Keratinocyte (primary cell): ENCODE measurements at regions not wholly inside any gene's neighbourhood (a gene's known extent, or its start where the extent isn't known, plus 50 kb on each side); places are given as distances from the start of the nearest gene placed in this dataset.
"Not testable (repeated sequence)": the region's sequence is repeated elsewhere in the genome, so short reads cannot be mapped to it uniquely, and the experiment has no call there.

Source experiments
- DNase-seq: peaks from one replicate; pipeline ENCODE4 v3.0.0-alpha.2; 2011; ENCODE audit warnings: low read depth, missing footprints, low spot score
- FAIRE-seq: peaks from 2 replicates; lab custom pipeline; 2011; peaks lifted over from hg19 to GRCh38; lab: Jason Lieb, UNC
- H2AFZ ChIP-seq: 2 replicates; pipeline ENCODE4 v1.6.0; 2012; ENCODE audit warnings: low read length, control low read depth, inconsistent platforms; ENCODE audit not compliant: control insufficient read depth
- H3K27ac ChIP-seq: 2 replicates; pipeline ENCODE4 v1.5.1; 2011; ENCODE audit warnings: low read length; ENCODE audit not compliant: control insufficient read depth, insufficient read depth
- H3K27me3 ChIP-seq: 3 replicates; pipeline ENCODE4 v1.6.0; 2011; ENCODE audit warnings: low read length; ENCODE audit not compliant: control insufficient read depth, insufficient read depth; ENCODE audit errors: extremely low read depth
- H3K36me3 ChIP-seq, 2 experiments: 2 replicates in 1 of 2; 3 replicates in 1 of 2; pipeline ENCODE4 v1.5.1; 2011; ENCODE audit warnings: low read length in 2 of 2, mild to moderate bottlenecking in 1 of 2; ENCODE audit not compliant: control insufficient read depth in 2 of 2, insufficient read depth in 2 of 2; ENCODE audit errors: extremely low read depth in 1 of 2
- H3K4me1 ChIP-seq: 3 replicates; pipeline ENCODE4 v1.5.1; 2011; ENCODE audit warnings: low read length; ENCODE audit not compliant: control insufficient read depth, insufficient read depth; ENCODE audit errors: extremely low read depth
- H3K4me2 ChIP-seq: 3 replicates; pipeline ENCODE4 v1.6.0; 2011; ENCODE audit warnings: low read depth, low read length; ENCODE audit not compliant: control insufficient read depth, insufficient read depth; ENCODE audit errors: extremely low read depth
- H3K4me3 ChIP-seq, 3 experiments: fragments of 200-600 bp in 1 of 3; sonication (generic) in 1 of 3; 2 replicates in 2 of 3; 3 replicates in 1 of 3; pipeline ENCODE4 v1.5.1; 2011 to 2016; ENCODE audit warnings: low read length in 3 of 3, mild to moderate bottlenecking in 3 of 3, control low read depth in 2 of 3, inconsistent platforms in 1 of 3, low read depth in 1 of 3, mixed read lengths in 1 of 3, mixed run types in 1 of 3, moderate library complexity in 1 of 3; ENCODE audit not compliant: control insufficient read depth in 2 of 3, insufficient read depth in 2 of 3; ENCODE audit errors: extremely low read depth in 1 of 3
- H3K79me2 ChIP-seq: 2 replicates; pipeline ENCODE4 v1.6.0; 2012; ENCODE audit warnings: low read length; ENCODE audit not compliant: control insufficient read depth, insufficient read depth
- H3K9ac ChIP-seq: 3 replicates; pipeline ENCODE4 v1.6.0; 2011; ENCODE audit warnings: low read length; ENCODE audit not compliant: control insufficient read depth, insufficient read depth; ENCODE audit errors: extremely low read depth
- H3K9me1 ChIP-seq: 3 replicates; pipeline ENCODE4 v1.6.0; 2011; ENCODE audit warnings: low read length; ENCODE audit not compliant: control insufficient read depth, insufficient read depth; ENCODE audit errors: extremely low read depth
- H3K9me3 ChIP-seq: 2 replicates; pipeline ENCODE4 v1.5.1; 2012; ENCODE audit warnings: low read depth, low read length; ENCODE audit not compliant: control insufficient read depth
- H4K20me1 ChIP-seq: 3 replicates; pipeline ENCODE4 v1.6.0; 2011; ENCODE audit warnings: low read length; ENCODE audit not compliant: control insufficient read depth, insufficient read depth; ENCODE audit errors: extremely low read depth
- CTCF ChIP-seq, 3 experiments: IDR thresholded peaks in 1 of 3; conservative IDR thresholded peaks in 1 of 3; optimal IDR thresholded peaks in 1 of 3; 2 replicates in 2 of 3; 3 replicates in 1 of 3; pipeline versions ENCODE3 to v1.5.1; 2011; ENCODE audit warnings: low read length in 3 of 3, mild to moderate bottlenecking in 3 of 3, moderate library complexity in 2 of 3, control low read depth in 1 of 3, inconsistent platforms in 1 of 3; ENCODE audit not compliant: insufficient read depth in 2 of 3; ENCODE audit errors: extremely low read depth in 1 of 3
- EZH2 ChIP-seq: IDR thresholded peaks from one replicate; pipeline ENCODE4 v1.6.1; 2012; ENCODE audit warnings: inconsistent platforms, mild to moderate bottlenecking, low read length, moderate library complexity
- dilution Hi-C: fragments of 300-500 bp; cut with MboI; formaldehyde crosslinking; loops from one replicate; pipeline ENCODE4 v1.7.0; 2020; ENCODE audit warnings: low sequenced_read_pairs; ENCODE audit not compliant: extremely low pct_ligation_motif_present

- FAIRE-seq (no peak), DNase-seq (no peak)
- Histone ChIP-seq H3K36me3 (no peaks in the 10 kb centered on the region), H3K27ac (no peak overlapping the region), H2AFZ (no peak overlapping the region), H3K9me1 (no peaks in the 10 kb centered on the region), H3K27me3 (no peaks in the 10 kb centered on the region), H3K9me3 (no peaks in the 10 kb centered on the region), H3K4me2 (no peak overlapping the region), H3K9ac (no peak overlapping the region), H3K4me1 (no peaks in the 10 kb centered on the region), H3K79me2 (no peaks in the 10 kb centered on the region), H4K20me1 (no peaks in the 10 kb centered on the region), H3K4me3 (no peak overlapping the region)
- TF ChIP-seq CTCF (optimal IDR thresholded peaks at IDR 0.05 in 1 of 3, IDR thresholded peaks at IDR 0.05 in 1 of 3, conservative IDR thresholded peaks at IDR 0.05 in 1 of 3; ENCODE audit: extremely low read depth in 1 of 3, insufficient read depth in 2 of 3, low read length in 3 of 3) (no peak), EZH2 (no peak)
- dilution Hi-C loops, result no loop called here
Observed at GRCh38 chr9:86613943-86614342, 259.7 kb upstream of the TUT7 start.

GRCh38 chr9:86611534-86611933, 257.3 kb upstream of the TUT7 start:
- H3K4me2 ChIP-seq, H3K27ac ChIP-seq, H3K9me3 ChIP-seq, FAIRE-seq, DNase-seq, H3K27me3 ChIP-seq, H4K20me1 ChIP-seq, H3K4me1 ChIP-seq, H3K9me1 ChIP-seq, H2AFZ ChIP-seq, H3K36me3 ChIP-seq, H3K4me3 ChIP-seq, dilution Hi-C loops, H3K9ac ChIP-seq, H3K79me2 ChIP-seq: not testable (repeated sequence)

- Histone ChIP-seq H3K4me3 (no peak overlapping the region), H3K36me3 (no peaks in the 10 kb centered on the region), H3K27ac (no peak overlapping the region), H3K4me1 (peaks cover 13% of the 10 kb centered on the region), H3K9me3 (no peaks in the 10 kb centered on the region), H3K9ac (no peak overlapping the region), H3K27me3 (no peaks in the 10 kb centered on the region), H4K20me1 (no peaks in the 10 kb centered on the region), H3K9me1 (no peaks in the 10 kb centered on the region), H3K4me2 (no peak overlapping the region), H2AFZ (no peak overlapping the region), H3K79me2 (no peaks in the 10 kb centered on the region)
- FAIRE-seq (no peak), DNase-seq (no peak)
- dilution Hi-C loops, result no loop called here
- TF ChIP-seq EZH2, result no peak
- no peak for TF ChIP-seq CTCF (optimal IDR thresholded peaks at IDR 0.05 in 1 of 3, IDR thresholded peaks at IDR 0.05 in 1 of 3, conservative IDR thresholded peaks at IDR 0.05 in 1 of 3; ENCODE audit: extremely low read depth in 1 of 3, insufficient read depth in 2 of 3, low read length in 3 of 3)
Observed at GRCh38 chr9:86605303-86605702, 251.1 kb upstream of the TUT7 start.
